ENCODE measurements at regions not wholly inside any gene's neighbourhood (a gene's known extent, or its start where the extent isn't known, plus 50 kb on each side); places are given as distances from the start of the nearest gene placed in this dataset.

DNA sequence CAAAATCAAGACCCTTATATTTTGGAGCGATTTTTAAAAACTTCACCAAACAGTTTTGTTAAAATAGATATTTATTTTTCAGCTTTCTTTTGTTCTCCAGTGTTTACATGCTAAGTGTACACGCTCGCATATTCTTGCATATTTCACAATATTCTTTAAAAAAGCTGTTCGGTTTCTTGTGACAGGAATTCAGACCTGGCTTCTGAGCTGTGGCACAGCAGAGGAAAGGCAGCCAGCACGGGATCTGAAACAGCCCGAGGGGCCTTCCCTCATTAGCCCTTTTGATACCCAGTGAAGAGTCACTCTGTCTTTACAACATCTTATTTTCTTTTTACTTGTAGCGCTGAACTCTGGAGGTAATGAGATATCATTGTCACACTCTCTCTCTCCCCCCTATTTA lies 234.0 kb downstream of the B3GLCT start:
- POLR2A ChIA-PET: no interaction called here
- Histone ChIP-seq H3K4me1 (no peaks in the 10 kb centered on the region), H3K27ac (no peak overlapping the region), H3K9me3 (no peaks in the 10 kb centered on the region), H3K4me2 (no peak overlapping the region), H3K4me3 (no peak overlapping the region)
- no peak for FAIRE-seq
- CTCF ChIA-PET: interaction anchor here (1.2 to 2.0 kb wide), 2 partner anchors 10 to 88 kb away, joined by 3 to 7 read pairs; no protein-coding TSS in a partner anchor
- 30% methylated on average over 7 of the region's 7 CpGs for WGBS (ENCODE audit: missing lambda C conversion rate)
- ATAC-seq: no peak
- TF ChIP-seq RNF2 (IDR thresholded peaks at IDR 0.05; ENCODE audit: borderline replicate concordance, low read depth) (no peak), MYC (IDR thresholded peaks at IDR 0.05; ENCODE audit: borderline replicate concordance, low read length) (no peak), POLR2AphosphoS2 (conservative IDR thresholded peaks at IDR 0.05; ENCODE audit: low read length) (no peak), ESRRA (IDR thresholded peaks at IDR 0.05; ENCODE audit: borderline replicate concordance, low read length) (no peak)
- TF ChIP-seq, protein P1, sequence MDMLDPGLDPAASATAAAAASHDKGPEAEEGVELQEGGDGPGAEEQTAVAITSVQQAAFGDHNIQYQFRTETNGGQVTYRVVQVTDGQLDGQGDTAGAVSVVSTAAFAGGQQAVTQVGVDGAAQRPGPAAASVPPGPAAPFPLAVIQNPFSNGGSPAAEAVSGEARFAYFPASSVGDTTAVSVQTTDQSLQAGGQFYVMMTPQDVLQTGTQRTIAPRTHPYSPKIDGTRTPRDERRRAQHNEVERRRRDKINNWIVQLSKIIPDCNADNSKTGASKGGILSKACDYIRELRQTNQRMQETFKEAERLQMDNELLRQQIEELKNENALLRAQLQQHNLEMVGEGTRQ (IDR thresholded peaks at IDR 0.05): no peak
- TF ChIP-seq, protein P2, sequence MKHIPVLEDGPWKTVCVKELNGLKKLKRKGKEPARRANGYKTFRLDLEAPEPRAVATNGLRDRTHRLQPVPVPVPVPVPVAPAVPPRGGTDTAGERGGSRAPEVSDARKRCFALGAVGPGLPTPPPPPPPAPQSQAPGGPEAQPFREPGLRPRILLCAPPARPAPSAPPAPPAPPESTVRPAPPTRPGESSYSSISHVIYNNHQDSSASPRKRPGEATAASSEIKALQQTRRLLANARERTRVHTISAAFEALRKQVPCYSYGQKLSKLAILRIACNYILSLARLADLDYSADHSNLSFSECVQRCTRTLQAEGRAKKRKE (CRISPR knock-in tag; IDR thresholded peaks at IDR 0.05; ENCODE audit: low read depth): no peak
- TF ChIP-seq, protein P3, sequence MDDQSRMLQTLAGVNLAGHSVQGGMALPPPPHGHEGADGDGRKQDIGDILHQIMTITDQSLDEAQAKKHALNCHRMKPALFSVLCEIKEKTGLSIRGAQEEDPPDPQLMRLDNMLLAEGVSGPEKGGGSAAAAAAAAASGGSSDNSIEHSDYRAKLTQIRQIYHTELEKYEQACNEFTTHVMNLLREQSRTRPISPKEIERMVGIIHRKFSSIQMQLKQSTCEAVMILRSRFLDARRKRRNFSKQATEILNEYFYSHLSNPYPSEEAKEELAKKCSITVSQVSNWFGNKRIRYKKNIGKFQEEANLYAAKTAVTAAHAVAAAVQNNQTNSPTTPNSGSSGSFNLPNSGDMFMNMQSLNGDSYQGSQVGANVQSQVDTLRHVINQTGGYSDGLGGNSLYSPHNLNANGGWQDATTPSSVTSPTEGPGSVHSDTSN (IDR thresholded peaks at IDR 0.05): no peak
- no peak for DNase-seq (ENCODE audit: low read depth in 1 of 2, low spot score in 1 of 2)

DNA sequence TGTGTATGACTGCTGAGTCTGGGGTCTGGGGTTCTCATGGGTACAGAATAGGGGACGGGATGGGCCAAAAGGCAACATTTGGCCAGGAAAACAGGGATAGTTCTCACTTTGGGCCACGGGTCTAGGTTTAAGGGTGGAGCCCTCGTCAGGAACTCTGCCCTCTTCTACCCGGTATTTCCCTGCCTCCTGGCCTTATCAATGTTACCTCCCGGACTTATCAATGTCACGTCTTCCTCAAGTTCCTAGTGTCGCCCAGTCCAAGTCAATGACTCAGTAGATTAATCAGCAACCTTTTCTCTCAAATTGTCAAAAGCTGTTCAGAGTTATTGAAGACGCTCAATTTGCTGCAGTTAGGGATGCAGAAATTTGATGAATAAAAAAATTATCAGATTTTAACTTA lies 234.8 kb downstream of the B3GLCT start:
- no peak for FAIRE-seq
- ATAC-seq: no peak
- ChIA-PET POLR2A (no interaction called here), CTCF (interaction anchor here (2.0 kb wide), 1 partner anchor 10 kb away, joined by 7 read pairs; no protein-coding TSS in a partner anchor)
- TF ChIP-seq FOSL2 (IDR thresholded peaks at IDR 0.05) (no peak), FOSL2 (CRISPR knock-in tag; IDR thresholded peaks at IDR 0.05) (no peak), SMC3 (IDR thresholded peaks at IDR 0.05) (no peak), EHF (CRISPR knock-in tag; IDR thresholded peaks at IDR 0.05) (no peak), TP53 (CRISPR knock-in tag; IDR thresholded peaks at IDR 0.05) (no peak), KDM5A (IDR thresholded peaks at IDR 0.05) (no peak), TFCP2L1 (CRISPR knock-in tag; IDR thresholded peaks at IDR 0.05) (no peak), CEBPB (IDR thresholded peaks at IDR 0.05) (no peak), ZSCAN20 (CRISPR knock-in tag; IDR thresholded peaks at IDR 0.05) (no peak), EP300 (IDR thresholded peaks at IDR 0.05) (no peak), FOSB (CRISPR knock-in tag; IDR thresholded peaks at IDR 0.05) (no peak), CBX8 (IDR thresholded peaks at IDR 0.05) (no peak), MAFK (IDR thresholded peaks at IDR 0.05; ENCODE audit: partially characterized antibody) (no peak), EHMT2 (IDR thresholded peaks at IDR 0.05; ENCODE audit: low read depth) (no peak), KDM1A (IDR thresholded peaks at IDR 0.05; ENCODE audit: low read depth) (no peak)
- TF ChIP-seq, protein P4, sequence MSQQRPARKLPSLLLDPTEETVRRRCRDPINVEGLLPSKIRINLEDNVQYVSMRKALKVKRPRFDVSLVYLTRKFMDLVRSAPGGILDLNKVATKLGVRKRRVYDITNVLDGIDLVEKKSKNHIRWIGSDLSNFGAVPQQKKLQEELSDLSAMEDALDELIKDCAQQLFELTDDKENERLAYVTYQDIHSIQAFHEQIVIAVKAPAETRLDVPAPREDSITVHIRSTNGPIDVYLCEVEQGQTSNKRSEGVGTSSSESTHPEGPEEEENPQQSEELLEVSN (IDR thresholded peaks at IDR 0.05; ENCODE audit: borderline replicate concordance, low read depth): no peak
- TF ChIP-seq, protein P5, sequence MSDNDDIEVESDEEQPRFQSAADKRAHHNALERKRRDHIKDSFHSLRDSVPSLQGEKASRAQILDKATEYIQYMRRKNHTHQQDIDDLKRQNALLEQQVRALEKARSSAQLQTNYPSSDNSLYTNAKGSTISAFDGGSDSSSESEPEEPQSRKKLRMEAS (IDR thresholded peaks at IDR 0.05): no peak
- TF ChIP-seq, protein P2 (CRISPR knock-in tag; IDR thresholded peaks at IDR 0.05; ENCODE audit: low read depth): no peak
- TF ChIP-seq, protein P6, sequence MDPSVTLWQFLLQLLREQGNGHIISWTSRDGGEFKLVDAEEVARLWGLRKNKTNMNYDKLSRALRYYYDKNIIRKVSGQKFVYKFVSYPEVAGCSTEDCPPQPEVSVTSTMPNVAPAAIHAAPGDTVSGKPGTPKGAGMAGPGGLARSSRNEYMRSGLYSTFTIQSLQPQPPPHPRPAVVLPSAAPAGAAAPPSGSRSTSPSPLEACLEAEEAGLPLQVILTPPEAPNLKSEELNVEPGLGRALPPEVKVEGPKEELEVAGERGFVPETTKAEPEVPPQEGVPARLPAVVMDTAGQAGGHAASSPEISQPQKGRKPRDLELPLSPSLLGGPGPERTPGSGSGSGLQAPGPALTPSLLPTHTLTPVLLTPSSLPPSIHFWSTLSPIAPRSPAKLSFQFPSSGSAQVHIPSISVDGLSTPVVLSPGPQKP (IDR thresholded peaks at IDR 0.05; ENCODE audit: low read depth, low read length): no peak
- DNase-seq (ENCODE audit: low read depth in 1 of 2, low spot score in 1 of 2): no peak
- H3K4me2 ChIP-seq: no peak overlapping the region
- H3K9me3 ChIP-seq: no peaks in the 10 kb centered on the region
- H3K4me1 ChIP-seq: no peaks in the 10 kb centered on the region
- H3K27ac ChIP-seq: no peak overlapping the region
- 38% methylated on average over 8 of the region's 8 CpGs for WGBS (ENCODE audit: missing lambda C conversion rate)
- no peak overlapping the region for H3K4me3 ChIP-seq

All from A549 (cell line).